Fibroblast of skin of left quadriceps (primary cell): ENCODE measurements at regions not wholly inside any gene's neighbourhood (a gene's known extent, or its start where the extent isn't known, plus 50 kb on each side); places are given as distances from the start of the nearest gene placed in this dataset.
A peak's percentile ranks its signal among the peaks of the same experiment; 100 is the strongest.

Experiments used
- DNase-seq, 2 experiments: peaks; one replicate each; pipeline ENCODE4 v3.0.0-alpha.2; 2013; ENCODE audit warnings: low read depth in 2 of 2

GRCh38 chr18:70513502-70514171 lies 224.8 kb downstream of the SOCS6 start:
- no peak for DNase-seq

DNA sequence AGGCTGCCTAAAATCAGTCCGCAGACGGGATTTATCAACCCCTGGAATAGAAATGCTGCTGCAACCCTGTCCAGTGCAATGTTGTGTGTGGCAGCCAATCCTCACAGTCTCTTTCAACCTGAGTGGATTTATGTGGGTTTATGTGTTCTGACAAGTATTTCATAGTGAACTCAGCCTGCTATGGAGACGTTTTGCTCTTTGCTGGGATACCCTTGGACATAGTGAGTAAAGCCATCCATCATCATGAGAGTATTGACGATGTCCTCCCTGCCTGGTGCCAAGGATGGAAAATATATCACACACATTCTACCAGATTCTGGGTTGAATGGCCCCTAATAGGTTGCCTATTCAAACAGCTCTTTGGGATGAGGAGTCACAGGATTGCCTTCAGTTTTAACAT lies 219.1 kb downstream of the SOCS6 start:
- DNase-seq: no peak

DNA sequence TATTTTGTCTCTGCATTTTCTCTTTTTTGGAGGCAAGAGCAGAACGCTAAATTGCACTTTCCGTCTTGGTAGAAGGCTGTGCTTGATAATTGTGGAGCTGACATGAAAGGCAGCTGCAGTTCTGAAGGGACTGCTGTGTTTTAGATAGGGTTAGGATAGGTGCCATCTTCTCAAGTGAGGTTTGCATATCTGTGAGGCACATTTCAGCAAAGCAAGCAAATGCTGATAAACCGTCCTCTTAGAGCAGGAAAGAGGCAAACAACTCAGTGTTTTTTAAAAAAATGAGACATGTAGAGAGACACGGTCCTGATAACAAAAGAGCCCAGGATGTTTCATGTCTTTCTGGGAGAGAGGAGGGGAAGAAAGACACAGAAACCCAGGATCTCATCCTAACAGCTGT lies 217.7 kb downstream of the SOCS6 start:
- no peak for DNase-seq

DNA sequence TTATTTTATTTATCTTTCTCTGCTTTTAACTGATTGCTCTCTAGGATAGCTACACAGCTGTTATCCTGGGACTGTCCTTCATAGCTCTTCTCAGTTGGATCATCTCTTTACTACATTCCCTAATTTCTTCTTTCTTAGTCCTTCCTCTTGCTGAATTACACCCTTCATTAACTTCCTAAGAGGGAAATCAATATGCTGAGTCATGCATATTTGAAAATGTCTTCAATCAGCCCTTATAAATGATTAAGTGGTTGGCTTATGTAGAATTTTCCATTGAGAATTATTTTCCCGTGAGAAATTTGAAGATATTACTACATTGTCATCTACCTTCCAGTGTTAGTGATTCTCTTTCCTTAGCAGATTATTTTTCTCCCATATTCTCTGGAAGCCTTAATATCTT lies 214.2 kb downstream of the SOCS6 start:
- no peak for DNase-seq

DNA sequence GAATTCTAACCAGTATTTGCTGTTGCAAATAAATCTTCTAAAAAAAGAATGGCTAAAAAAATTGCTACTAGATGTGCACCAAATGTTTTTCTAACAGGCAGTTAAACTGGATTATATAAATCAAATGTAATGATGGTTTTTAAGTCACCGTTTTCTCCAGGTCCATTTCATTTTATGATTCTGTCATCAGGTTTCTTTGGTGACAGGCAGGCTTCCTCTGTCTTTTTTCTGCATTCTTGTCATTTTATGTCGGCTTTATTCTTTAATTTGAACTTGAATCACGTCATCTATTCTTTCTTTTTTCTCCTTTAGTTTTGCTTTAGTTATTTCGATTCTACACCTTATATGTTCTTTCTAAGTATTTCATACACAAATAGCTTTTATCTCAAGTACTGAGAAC lies 212.5 kb downstream of the SOCS6 start:
- DNase-seq: no peak

DNA sequence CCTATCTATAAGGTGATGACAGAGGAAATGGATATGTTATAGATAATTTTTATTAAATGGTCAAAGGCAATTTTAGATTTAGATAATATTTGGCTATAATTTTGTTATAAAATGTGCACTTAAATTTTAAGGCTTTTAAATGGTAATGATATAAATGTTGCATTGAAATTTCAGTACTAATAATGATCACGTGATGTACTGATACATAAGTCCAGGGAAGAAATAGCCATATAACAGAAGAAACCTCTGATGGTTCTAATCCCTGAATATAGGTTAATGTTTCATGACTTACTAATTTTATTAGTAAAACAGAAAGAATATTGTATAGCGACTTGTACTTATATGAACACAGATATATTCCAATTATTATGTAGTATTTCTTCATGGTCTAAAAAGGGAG lies 211.9 kb downstream of the SOCS6 start:
- no peak for DNase-seq

DNA sequence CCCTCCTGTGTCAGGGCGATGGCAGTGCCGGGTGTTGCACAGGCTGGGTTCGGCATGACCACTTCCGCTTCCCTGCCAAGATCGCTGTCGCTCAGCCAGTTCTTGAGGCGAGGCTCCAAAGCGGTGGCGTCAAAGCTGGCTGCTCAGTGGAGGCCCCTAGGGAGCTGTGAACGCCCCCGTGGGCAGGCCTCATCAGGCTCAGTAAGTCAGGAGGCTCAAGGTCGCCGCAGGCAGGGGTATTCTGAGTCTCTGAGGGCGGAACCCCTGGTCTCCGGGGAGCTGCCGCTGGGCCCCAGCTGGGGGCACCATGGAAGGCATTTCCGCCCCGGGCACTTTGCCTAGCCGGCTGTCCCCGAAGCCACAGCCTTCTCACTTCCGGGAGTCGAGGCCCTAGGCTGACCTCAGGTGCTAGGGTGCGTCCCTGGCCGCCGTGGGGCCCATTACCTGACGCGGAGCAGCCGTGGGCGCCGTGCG lies 210.4 kb downstream of the SOCS6 start:
- DNase-seq: no peak

- DNase-seq: no peak
Measured at GRCh38 chr18:70496353-70497294, 207.8 kb downstream of the SOCS6 start.

GRCh38 chr18:70494524-70494923 lies 205.7 kb downstream of the SOCS6 start:
- DNase-seq: no peak

GRCh38 chr18:70493461-70493860 lies 204.6 kb downstream of the SOCS6 start:
- no peak for DNase-seq

DNA sequence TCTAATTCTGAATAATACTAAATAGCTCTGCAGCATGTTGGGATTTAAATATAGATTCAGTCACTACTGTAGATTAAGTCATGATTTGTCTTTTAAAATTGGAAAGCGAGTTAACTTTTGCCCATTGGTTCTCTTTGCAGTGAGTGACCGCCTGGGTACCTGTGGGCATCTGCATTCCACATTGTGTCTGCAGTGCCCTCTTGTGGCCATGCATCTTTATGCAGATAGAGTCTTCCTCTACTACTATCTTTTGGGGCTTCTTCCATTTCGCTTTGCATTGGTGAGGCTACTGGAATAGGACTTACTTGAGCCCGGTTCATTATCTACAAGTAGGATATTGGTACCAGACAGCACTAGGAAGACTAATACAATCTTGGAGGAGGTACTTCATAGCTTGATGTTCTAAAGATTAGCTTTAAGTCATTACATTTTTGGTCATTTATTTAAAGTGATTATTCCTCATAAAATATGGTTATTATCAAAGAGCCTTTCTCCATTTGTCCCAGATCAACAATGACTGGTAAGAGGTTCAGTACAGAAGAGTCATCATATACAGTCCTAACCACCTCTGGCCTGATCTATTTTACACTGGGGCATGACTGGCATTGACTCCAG lies 203.0 kb downstream of the SOCS6 start:
- peak; percentile 3 to 9 for DNase-seq

GRCh38 chr18:70489986-70490933 lies 201.4 kb downstream of the SOCS6 start:
- peak; percentile 14 to 16 for DNase-seq

GRCh38 chr18:70489571-70489970 lies 200.7 kb downstream of the SOCS6 start:
- DNase-seq: no peak

- no peak for DNase-seq
Measured at GRCh38 chr18:70469916-70470315, 181.1 kb downstream of the SOCS6 start.

DNA sequence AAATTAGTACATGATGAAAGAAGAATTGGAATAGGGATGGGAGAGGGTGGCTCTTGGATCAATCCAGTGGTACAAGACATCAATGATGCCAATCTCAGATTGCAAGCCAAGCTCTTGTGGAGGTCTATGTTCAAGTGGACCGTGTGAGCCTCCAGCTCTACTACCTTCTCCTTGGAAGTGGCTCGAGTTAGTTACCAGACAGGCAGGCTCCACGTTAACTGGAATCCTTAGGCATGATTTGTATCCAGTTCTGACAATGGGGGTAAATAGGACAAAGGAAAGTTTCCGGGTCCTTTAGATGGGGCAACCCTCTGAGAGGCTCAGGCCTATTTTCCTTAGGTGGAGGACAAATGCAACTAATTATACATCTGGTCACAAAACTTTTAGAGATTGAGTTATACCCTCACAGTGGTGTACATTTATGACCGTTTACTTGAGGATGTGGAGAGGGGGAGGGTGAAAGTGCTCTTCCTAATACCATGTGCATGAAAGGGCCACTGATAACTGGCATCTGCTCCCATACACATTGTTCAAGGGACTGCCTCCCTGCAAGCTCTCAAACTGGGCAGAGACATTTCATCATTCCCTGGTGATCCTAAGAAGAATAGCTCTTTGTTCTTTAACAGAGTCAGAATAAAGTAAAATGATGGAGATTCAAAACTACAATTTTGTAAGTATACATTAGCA lies 180.2 kb downstream of the SOCS6 start:
- DNase-seq: no peak

- peak; percentile 17 for DNase-seq
Measured at GRCh38 chr18:70464343-70465114, 175.7 kb downstream of the SOCS6 start.

GRCh38 chr18:70463085-70463484 lies 174.2 kb downstream of the SOCS6 start:
- DNase-seq: no peak

DNA sequence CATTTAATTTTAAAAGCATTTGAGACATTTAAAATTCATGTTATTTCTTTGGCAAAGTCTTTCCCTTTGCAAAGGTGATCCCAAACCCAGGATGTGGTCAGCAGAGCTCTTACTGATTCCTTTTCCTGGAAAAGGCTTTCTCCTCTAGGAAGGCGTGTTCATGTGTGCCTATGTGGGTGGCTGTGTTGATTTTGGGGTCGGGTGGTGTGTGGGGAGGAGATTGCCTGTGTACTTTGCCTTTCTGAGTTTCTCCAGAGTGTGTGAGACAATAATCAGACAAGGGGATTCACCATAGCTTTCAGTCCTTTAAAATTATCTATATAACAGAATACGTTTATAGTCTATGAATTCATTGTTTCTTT lies 173.2 kb downstream of the SOCS6 start:
- DNase-seq: no peak

GRCh38 chr18:70461323-70462077 lies 172.7 kb downstream of the SOCS6 start:
- DNase-seq: no peak
